RCC 7860 (cell line): ENCODE measurements at regions not wholly inside any gene's neighbourhood (a gene's known extent, or its start where the extent isn't known, plus 50 kb on each side); places are given as distances from the start of the nearest gene placed in this dataset.
"Not testable (repeated sequence)": the region's sequence is repeated elsewhere in the genome, so short reads cannot be mapped to it uniquely, and the experiment has no call there.

ENCODE experiments used
- DNase-seq: peaks from one replicate; pipeline ENCODE4 v3.0.0-alpha.2; 2015; ENCODE audit warnings: low spot score
- FAIRE-seq: peaks from 2 replicates; lab custom pipeline; 2012; peaks lifted over from hg19 to GRCh38; lab: Jason Lieb, UNC

GRCh38 chr7:50251765-50252164, 52.8 kb upstream of the IKZF1 start:
- no peak for DNase-seq
- no peak for FAIRE-seq

GRCh38 chr7:50246551-50246950, 58.0 kb upstream of the IKZF1 start:
- FAIRE-seq (no peak), DNase-seq (no peak)

GRCh38 chr7:50242111-50242510, 62.4 kb upstream of the IKZF1 start:
- not testable (repeated sequence) for DNase-seq, FAIRE-seq

GRCh38 chr7:50240699-50241098, 63.8 kb upstream of the IKZF1 start:
- FAIRE-seq, DNase-seq: not testable (repeated sequence)

- FAIRE-seq = no peak
Measured at GRCh38 chr7:50229964-50230363, 74.6 kb upstream of the IKZF1 start.

GRCh38 chr7:50228148-50228547, 76.4 kb upstream of the IKZF1 start:
- FAIRE-seq (no peak), DNase-seq (no peak)

More at GRCh38 chr7:50229964-50230363, 74.6 kb upstream of the IKZF1 start:
- DNase-seq = no peak

- DNase-seq = no peak
- FAIRE-seq = no peak
Measured at GRCh38 chr7:50227726-50228125, 76.8 kb upstream of the IKZF1 start.

- FAIRE-seq (no peak), DNase-seq (no peak)
Measured at GRCh38 chr7:50226669-50227068, 77.8 kb upstream of the IKZF1 start.

- no peak for DNase-seq
- no peak for FAIRE-seq
Measured at GRCh38 chr7:50226145-50226544, 78.4 kb upstream of the IKZF1 start.

- FAIRE-seq = no peak
- DNase-seq = no peak
Measured at GRCh38 chr7:50221433-50221832, 83.1 kb upstream of the IKZF1 start.

- DNase-seq (no peak), FAIRE-seq (no peak)
Measured at GRCh38 chr7:50221028-50221427, 83.5 kb upstream of the IKZF1 start.

GRCh38 chr7:50220273-50220672, 84.2 kb upstream of the IKZF1 start:
- DNase-seq (no peak), FAIRE-seq (no peak)

GRCh38 chr7:50217821-50218281, 86.7 kb upstream of the IKZF1 start:
- no peak for DNase-seq
- FAIRE-seq = no peak

- FAIRE-seq = no peak
- no peak for DNase-seq
Measured at GRCh38 chr7:50217401-50217800, 87.1 kb upstream of the IKZF1 start.

GRCh38 chr7:50216626-50217025, 87.9 kb upstream of the IKZF1 start:
- FAIRE-seq (no peak), DNase-seq (no peak)

- FAIRE-seq (no peak), DNase-seq (no peak)
Measured at GRCh38 chr7:50214771-50215170, 89.7 kb upstream of the IKZF1 start.

- DNase-seq = no peak
- no peak for FAIRE-seq
Measured at GRCh38 chr7:50214126-50214670, 90.3 kb upstream of the IKZF1 start.

GRCh38 chr7:50213622-50214017, 90.9 kb upstream of the IKZF1 start:
- no peak for FAIRE-seq
- DNase-seq = no peak

- DNase-seq (no peak), FAIRE-seq (no peak)
Measured at GRCh38 chr7:50212666-50213621, 91.6 kb upstream of the IKZF1 start.

- DNase-seq (no peak), FAIRE-seq (no peak)
Measured at GRCh38 chr7:50212016-50212325, 92.5 kb upstream of the IKZF1 start.

GRCh38 chr7:50211130-50212015, 93.1 kb upstream of the IKZF1 start:
- FAIRE-seq (no peak), DNase-seq (no peak)
